NB4 (cell line): ENCODE measurements at regions not wholly inside any gene's neighbourhood (a gene's known extent, or its start where the extent isn't known, plus 50 kb on each side); places are given as distances from the start of the nearest gene placed in this dataset.

Experiments used
- CTCF ChIP-seq: IDR thresholded peaks from one replicate; pipeline ENCODE4 v1.5.1; 2012; ENCODE audit warnings: low read depth, low read length
- MYC ChIP-seq: IDR thresholded peaks from 2 replicates; pipeline ENCODE4 v1.6.1; 2011; ENCODE audit warnings: low read depth, low read length

- TF ChIP-seq CTCF (no peak), MYC (no peak)
Measured at GRCh38 chr1:219791766-219792165, 136.6 kb downstream of the SLC30A10 start.
